GM12873 (cell line): ENCODE measurements at regions not wholly inside any gene's neighbourhood (a gene's known extent, or its start where the extent isn't known, plus 50 kb on each side); places are given as distances from the start of the nearest gene placed in this dataset.

Source experiments
- CTCF ChIP-seq: IDR thresholded peaks from 2 replicates; pipeline ENCODE4 v1.5.1; 2012; ENCODE audit warnings: low read depth, mild to moderate bottlenecking, moderate library complexity, low read length, control low read depth; ENCODE audit not compliant: insufficient read depth; ENCODE audit errors: missing control alignments

- TF ChIP-seq CTCF, result no peak
Observed at GRCh38 chr13:44053208-44053607, 173.5 kb downstream of the LACC1 start.

GRCh38 chr13:44054525-44054924, 174.8 kb downstream of the LACC1 start:
- no peak for TF ChIP-seq CTCF

GRCh38 chr13:44058067-44058466, 178.4 kb downstream of the LACC1 start:
- no peak for TF ChIP-seq CTCF

GRCh38 chr13:44058624-44059215, 179.0 kb downstream of the LACC1 start:
- TF ChIP-seq CTCF, result no peak

- TF ChIP-seq CTCF, result no peak
Observed at GRCh38 chr13:44061876-44062275, 182.2 kb downstream of the LACC1 start.

- TF ChIP-seq CTCF, result no peak
Observed at GRCh38 chr13:44063467-44063866, 183.8 kb downstream of the LACC1 start.

- no peak for TF ChIP-seq CTCF
Observed at GRCh38 chr13:44063881-44064280, 184.2 kb downstream of the LACC1 start.
